Astrocyte of the cerebellum (primary cell): ENCODE measurements at regions not wholly inside any gene's neighbourhood (a gene's known extent, or its start where the extent isn't known, plus 50 kb on each side); places are given as distances from the start of the nearest gene placed in this dataset.

Source experiments
- DNase-seq: peaks from one replicate; pipeline ENCODE4 v3.0.0-alpha.2; 2011; ENCODE audit warnings: low read depth
- H3K4me3 ChIP-seq: 2 replicates; pipeline ENCODE4 v1.5.1; 2011; ENCODE audit warnings: mild to moderate bottlenecking, low read depth, low read length, moderate library complexity
- CTCF ChIP-seq: IDR thresholded peaks from 2 replicates; pipeline ENCODE4 v1.5.1; 2012; ENCODE audit warnings: low read length, low read depth, moderate library complexity, mild to moderate bottlenecking; ENCODE audit errors: missing control alignments
- in situ Hi-C: cut with HindIII; loops from 2 replicates; pipeline ENCODE4 v1.10.0; 2017; ENCODE audit warnings: low sequenced_read_pairs

- in situ Hi-C loops, result no loop called here
- DNase-seq, result no peak
- H3K4me3 ChIP-seq, result no peak overlapping the region
- TF ChIP-seq CTCF, result no peak
Observed at GRCh38 chr11:122036018-122036417, 80.0 kb downstream of the BLID start.

GRCh38 chr11:122033631-122034030 is 82.4 kb downstream of the BLID start:
- no peak for TF ChIP-seq CTCF
- no peak overlapping the region for H3K4me3 ChIP-seq
- DNase-seq, result no peak
- in situ Hi-C loops, result no loop called here

- in situ Hi-C loops, result no loop called here
- DNase-seq, result no peak
- no peak overlapping the region for H3K4me3 ChIP-seq
- TF ChIP-seq CTCF, result no peak
Observed at GRCh38 chr11:122033193-122033592, 82.8 kb downstream of the BLID start.

- no peak for TF ChIP-seq CTCF
- no peak overlapping the region for H3K4me3 ChIP-seq
- in situ Hi-C loops, result no loop called here
- no peak for DNase-seq
Observed at GRCh38 chr11:122032317-122032716, 83.7 kb downstream of the BLID start.

- no peak overlapping the region for H3K4me3 ChIP-seq
- TF ChIP-seq CTCF, result no peak
- DNase-seq, result no peak
- in situ Hi-C loops, result no loop called here
Observed at GRCh38 chr11:122031813-122032212, 84.2 kb downstream of the BLID start.

GRCh38 chr11:122030286-122030685 is 85.7 kb downstream of the BLID start:
- DNase-seq, result no peak
- TF ChIP-seq CTCF, result no peak
- in situ Hi-C loops, result no loop called here
- no peak overlapping the region for H3K4me3 ChIP-seq

GRCh38 chr11:122028545-122028944 is 87.5 kb downstream of the BLID start:
- no peak for DNase-seq
- H3K4me3 ChIP-seq, result no peak overlapping the region
- TF ChIP-seq CTCF, result no peak
- in situ Hi-C loops, result no loop called here
